KMS-11 (cell line): ENCODE measurements at regions not wholly inside any gene's neighbourhood (a gene's known extent, or its start where the extent isn't known, plus 50 kb on each side); places are given as distances from the start of the nearest gene placed in this dataset.
"Not testable (repeated sequence)": the region's sequence is repeated elsewhere in the genome, so short reads cannot be mapped to it uniquely, and the experiment has no call there.

Source experiments
- H2AFZ ChIP-seq: fragments of 200-600 bp; sonication (generic); 2 replicates; pipeline ENCODE4 v1.6.1; 2016; ENCODE audit warnings: antibody characterized with exemption, mixed run types, low read depth
- H3K27ac ChIP-seq: fragments of 200-600 bp; sonication (generic); 2 replicates; pipeline ENCODE4 v1.6.1; 2016; ENCODE audit warnings: mild to moderate bottlenecking, mixed run types
- H3K27me3 ChIP-seq: fragments of 200-600 bp; sonication (generic); 2 replicates; pipeline ENCODE4 v1.6.1; 2017; ENCODE audit warnings: mild to moderate bottlenecking, low read depth, mixed run types, moderate library complexity; ENCODE audit not compliant: insufficient read depth
- H3K36me3 ChIP-seq: fragments of 200-600 bp; sonication (generic); 2 replicates; pipeline ENCODE4 v1.6.1; 2017; ENCODE audit warnings: mild to moderate bottlenecking, mixed run types; ENCODE audit not compliant: insufficient read depth
- H3K4me1 ChIP-seq: fragments of 200-600 bp; sonication (generic); 2 replicates; pipeline ENCODE4 v1.6.1; 2016; ENCODE audit warnings: mild to moderate bottlenecking, low read depth, mixed run types; ENCODE audit not compliant: poor library complexity, severe bottlenecking
- H3K4me2 ChIP-seq: fragments of 200-600 bp; sonication (generic); 2 replicates; pipeline ENCODE4 v1.7.0; 2016; ENCODE audit warnings: mild to moderate bottlenecking, mixed run types
- H3K4me3 ChIP-seq: fragments of 200-600 bp; sonication (generic); IDR thresholded peaks from 2 replicates; pipeline ENCODE4 v1.6.1; 2017; ENCODE audit warnings: low read depth, low read length, mixed read lengths; ENCODE audit not compliant: insufficient read depth
- H3K79me2 ChIP-seq: fragments of 200-600 bp; sonication (generic); 2 replicates; pipeline ENCODE4 v1.6.1; 2016; ENCODE audit warnings: low read depth, mixed run types; ENCODE audit not compliant: insufficient read depth
- H3K9ac ChIP-seq: fragments of 200-600 bp; sonication (generic); 2 replicates; pipeline ENCODE4 v1.6.1; 2016; ENCODE audit warnings: mild to moderate bottlenecking, mixed run types
- H4K20me1 ChIP-seq: fragments of 200-600 bp; sonication (generic); 2 replicates; pipeline ENCODE4 v1.6.1; 2016; ENCODE audit warnings: mild to moderate bottlenecking, mixed run types; ENCODE audit not compliant: insufficient read depth
- CTCF ChIP-seq: fragments of 200-600 bp; sonication (generic); conservative IDR thresholded peaks from 2 replicates; pipeline ENCODE4 v1.6.1; 2017; ENCODE audit warnings: low read depth, mild to moderate bottlenecking, antibody characterized with exemption, low read length, moderate library complexity, mixed read lengths

- no peak for TF ChIP-seq CTCF
- Histone ChIP-seq H3K79me2 (no peaks in the 10 kb centered on the region), H3K27me3 (no peaks in the 10 kb centered on the region), H4K20me1 (no peaks in the 10 kb centered on the region), H3K9ac (peak overlapping the region; percentile 40; the same call in 1 of the 2 replicates), H2AFZ (no peak overlapping the region), H3K4me1 (peaks cover 88% of the 10 kb centered on the region), H3K27ac (peak overlapping the region; percentile 91), H3K4me3 (no peak overlapping the region), H3K36me3 (no peaks in the 10 kb centered on the region), H3K4me2 (peak overlapping the region; percentile 75)
Measured at GRCh38 chr2:212811036-212811805, 272.6 kb upstream of the ERBB4 start.

- Histone ChIP-seq H2AFZ (no peak overlapping the region), H3K4me1 (peaks cover 29% of the 10 kb centered on the region), H3K79me2 (no peaks in the 10 kb centered on the region), H3K27me3 (no peaks in the 10 kb centered on the region), H4K20me1 (no peaks in the 10 kb centered on the region), H3K4me3 (no peak overlapping the region), H3K27ac (no peak overlapping the region), H3K4me2 (no peak overlapping the region), H3K36me3 (no peaks in the 10 kb centered on the region), H3K9ac (no peak overlapping the region)
- TF ChIP-seq CTCF = no peak
Measured at GRCh38 chr2:212797484-212798205, 259.0 kb upstream of the ERBB4 start.

GRCh38 chr2:212794471-212794870 is 255.9 kb upstream of the ERBB4 start:
- H3K9ac ChIP-seq = no peak overlapping the region
- peak overlapping the region; percentile 33; the same call in 1 of the 2 replicates for H3K27ac ChIP-seq
- H3K79me2 ChIP-seq = no peaks in the 10 kb centered on the region
- peaks cover 32% of the 10 kb centered on the region for H3K4me1 ChIP-seq
- H3K27me3 ChIP-seq = no peaks in the 10 kb centered on the region
- no peaks in the 10 kb centered on the region for H3K36me3 ChIP-seq
- no peaks in the 10 kb centered on the region for H4K20me1 ChIP-seq
- H2AFZ ChIP-seq = 0 out of 2 replicates have a peak overlapping the region, but pooled peaks have one; percentile 7
- H3K4me2 ChIP-seq = peak overlapping the region; percentile 50
- TF ChIP-seq CTCF = no peak
- no peak overlapping the region for H3K4me3 ChIP-seq

GRCh38 chr2:212791569-212791968 is 253.0 kb upstream of the ERBB4 start:
- Histone ChIP-seq H2AFZ (no peak overlapping the region), H3K36me3 (no peaks in the 10 kb centered on the region), H3K9ac (no peak overlapping the region), H3K4me1 (peaks cover 32% of the 10 kb centered on the region), H3K27ac (no peak overlapping the region), H3K4me2 (no peak overlapping the region), H3K79me2 (no peaks in the 10 kb centered on the region), H3K4me3 (no peak overlapping the region), H3K27me3 (no peaks in the 10 kb centered on the region), H4K20me1 (no peaks in the 10 kb centered on the region)
- no peak for TF ChIP-seq CTCF

GRCh38 chr2:212786088-212786487 is 247.5 kb upstream of the ERBB4 start:
- H3K36me3 ChIP-seq, H4K20me1 ChIP-seq, H3K4me3 ChIP-seq, H3K79me2 ChIP-seq, H3K4me2 ChIP-seq, H3K27me3 ChIP-seq, H3K27ac ChIP-seq, H3K9ac ChIP-seq, H2AFZ ChIP-seq, H3K4me1 ChIP-seq: not testable (repeated sequence)
